Neutrophil (primary cell): ENCODE measurements at regions not wholly inside any gene's neighbourhood (a gene's known extent, or its start where the extent isn't known, plus 50 kb on each side); places are given as distances from the start of the nearest gene placed in this dataset.

Experiments used
- H3K27ac ChIP-seq: fragments of 200-600 bp; sonication (generic); 2 replicates; pipeline ENCODE4 v1.5.1; 2016; ENCODE audit warnings: mild to moderate bottlenecking, moderate library complexity
- H3K27me3 ChIP-seq: fragments of 200-600 bp; sonication (generic); 2 replicates; pipeline ENCODE4 v1.6.0; 2016; ENCODE audit warnings: mild to moderate bottlenecking
- H3K36me3 ChIP-seq: fragments of 200-600 bp; sonication (generic); 2 replicates; pipeline ENCODE4 v1.5.1; 2017
- H3K4me1 ChIP-seq, 2 experiments: fragments of 200-600 bp in 1 of 2; sonication (generic) in 1 of 2; 1 replicate in 1 of 2; 2 replicates in 1 of 2; pipeline versions ENCODE4 v1.5.1 to v1.6.1; 2013 to 2016; ENCODE audit warnings: low read depth in 1 of 2, low read length in 1 of 2, mild to moderate bottlenecking in 1 of 2, moderate library complexity in 1 of 2; ENCODE audit not compliant: control insufficient read depth in 1 of 2, insufficient read depth in 1 of 2
- H3K4me3 ChIP-seq, 2 experiments: fragments of 200-600 bp in 1 of 2; sonication (generic) in 1 of 2; 1 replicate in 1 of 2; 2 replicates in 1 of 2; pipeline ENCODE4 v1.5.1; 2013 to 2016; ENCODE audit warnings: low read depth in 1 of 2, low read length in 1 of 2, mild to moderate bottlenecking in 1 of 2, moderate library complexity in 1 of 2
- H3K9me3 ChIP-seq: fragments of 200-600 bp; sonication (generic); 2 replicates; pipeline ENCODE4 v1.5.1; 2016
- TF ChIP-seq, protein P1 (sequence below): fragments of 200-600 bp; sonication (generic); IDR thresholded peaks from 2 replicates; pipeline ENCODE4 v1.5.1; 2016; ENCODE audit warnings: antibody characterized with exemption

- TF ChIP-seq, protein P1, sequence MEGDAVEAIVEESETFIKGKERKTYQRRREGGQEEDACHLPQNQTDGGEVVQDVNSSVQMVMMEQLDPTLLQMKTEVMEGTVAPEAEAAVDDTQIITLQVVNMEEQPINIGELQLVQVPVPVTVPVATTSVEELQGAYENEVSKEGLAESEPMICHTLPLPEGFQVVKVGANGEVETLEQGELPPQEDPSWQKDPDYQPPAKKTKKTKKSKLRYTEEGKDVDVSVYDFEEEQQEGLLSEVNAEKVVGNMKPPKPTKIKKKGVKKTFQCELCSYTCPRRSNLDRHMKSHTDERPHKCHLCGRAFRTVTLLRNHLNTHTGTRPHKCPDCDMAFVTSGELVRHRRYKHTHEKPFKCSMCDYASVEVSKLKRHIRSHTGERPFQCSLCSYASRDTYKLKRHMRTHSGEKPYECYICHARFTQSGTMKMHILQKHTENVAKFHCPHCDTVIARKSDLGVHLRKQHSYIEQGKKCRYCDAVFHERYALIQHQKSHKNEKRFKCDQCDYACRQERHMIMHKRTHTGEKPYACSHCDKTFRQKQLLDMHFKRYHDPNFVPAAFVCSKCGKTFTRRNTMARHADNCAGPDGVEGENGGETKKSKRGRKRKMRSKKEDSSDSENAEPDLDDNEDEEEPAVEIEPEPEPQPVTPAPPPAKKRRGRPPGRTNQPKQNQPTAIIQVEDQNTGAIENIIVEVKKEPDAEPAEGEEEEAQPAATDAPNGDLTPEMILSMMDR: no peak
- Histone ChIP-seq H3K27me3 (no peaks in the 10 kb centered on the region), H3K27ac (no peak overlapping the region), H3K36me3 (no peaks in the 10 kb centered on the region), H3K4me3 (no peak overlapping the region), H3K4me1 (no peaks in the 10 kb centered on the region), H3K9me3 (no peaks in the 10 kb centered on the region)
Observed at GRCh38 chr1:112312315-112312714, 83.7 kb upstream of the CTTNBP2NL start.

DNA sequence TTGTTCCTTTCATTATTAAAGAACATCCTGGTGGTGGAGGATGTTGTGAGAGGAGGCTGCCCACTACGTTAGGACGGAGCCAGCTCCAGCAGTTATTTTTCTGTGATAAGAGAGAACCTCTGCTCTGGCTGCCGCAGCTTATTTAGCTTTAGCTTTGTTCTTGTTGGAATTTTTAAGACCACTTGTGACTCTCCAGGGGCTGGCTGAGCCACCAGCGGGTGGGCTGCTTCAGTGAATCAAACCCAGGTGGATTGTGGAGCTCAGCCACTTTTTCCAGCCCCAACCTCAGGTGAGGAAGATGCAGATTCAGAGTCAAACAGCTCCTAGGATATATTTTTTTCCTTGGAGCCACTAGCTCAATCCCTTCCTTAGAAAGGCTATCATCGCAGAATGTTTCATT, 83.1 kb upstream of the CTTNBP2NL start:
- H3K36me3 ChIP-seq: no peaks in the 10 kb centered on the region
- H3K27ac ChIP-seq: no peak overlapping the region
- H3K27me3 ChIP-seq: no peaks in the 10 kb centered on the region
- no peak overlapping the region for H3K4me3 ChIP-seq
- H3K9me3 ChIP-seq: no peaks in the 10 kb centered on the region
- H3K4me1 ChIP-seq: no peaks in the 10 kb centered on the region
- TF ChIP-seq, protein P1: no peak

DNA sequence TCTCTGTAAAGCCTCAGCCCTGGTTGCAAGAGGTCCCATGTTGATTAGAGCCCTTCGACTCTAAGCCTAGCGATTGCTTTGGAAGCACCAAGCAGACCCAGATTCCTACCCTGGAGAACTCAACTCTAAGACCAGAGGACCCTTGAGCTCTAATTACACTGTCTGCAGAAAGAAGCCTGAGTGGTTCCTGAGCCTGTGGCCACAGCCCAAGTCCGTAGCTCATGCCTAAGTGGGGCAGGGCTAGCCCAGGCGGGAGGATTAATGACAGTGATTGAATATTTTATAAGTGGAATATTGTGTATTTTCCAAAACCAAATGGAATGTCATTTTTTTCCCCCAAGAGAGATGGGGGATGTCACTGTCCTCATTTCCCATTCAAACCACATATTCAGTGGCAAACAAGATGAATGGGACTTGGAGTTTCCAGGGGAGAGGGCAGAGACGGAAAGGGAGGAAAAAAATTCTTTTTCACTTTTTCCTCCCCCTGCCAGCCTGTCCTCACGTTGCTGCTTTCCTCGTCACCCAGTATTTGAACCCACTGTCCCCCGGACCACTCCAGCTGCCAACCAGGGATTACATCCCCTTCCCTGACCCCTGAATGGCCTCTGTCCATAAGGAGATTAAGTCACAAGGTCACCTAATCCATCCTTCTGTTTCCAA, 79.6 kb upstream of the CTTNBP2NL start:
- Histone ChIP-seq H3K4me3 (no peak overlapping the region), H3K9me3 (no peaks in the 10 kb centered on the region), H3K4me1 (no peaks in the 10 kb centered on the region), H3K36me3 (no peaks in the 10 kb centered on the region), H3K27ac (no peak overlapping the region), H3K27me3 (peaks cover 2% of the 10 kb centered on the region)
- TF ChIP-seq, protein P1: no peak

- no peaks in the 10 kb centered on the region for H3K36me3 ChIP-seq
- H3K4me3 ChIP-seq: no peak overlapping the region
- peaks cover 7% of the 10 kb centered on the region for H3K27me3 ChIP-seq
- H3K9me3 ChIP-seq: no peaks in the 10 kb centered on the region
- H3K27ac ChIP-seq: no peak overlapping the region
- TF ChIP-seq, protein P1: no peak
- H3K4me1 ChIP-seq: no peaks in the 10 kb centered on the region
Observed at GRCh38 chr1:112317140-112317539, 78.9 kb upstream of the CTTNBP2NL start.

DNA sequence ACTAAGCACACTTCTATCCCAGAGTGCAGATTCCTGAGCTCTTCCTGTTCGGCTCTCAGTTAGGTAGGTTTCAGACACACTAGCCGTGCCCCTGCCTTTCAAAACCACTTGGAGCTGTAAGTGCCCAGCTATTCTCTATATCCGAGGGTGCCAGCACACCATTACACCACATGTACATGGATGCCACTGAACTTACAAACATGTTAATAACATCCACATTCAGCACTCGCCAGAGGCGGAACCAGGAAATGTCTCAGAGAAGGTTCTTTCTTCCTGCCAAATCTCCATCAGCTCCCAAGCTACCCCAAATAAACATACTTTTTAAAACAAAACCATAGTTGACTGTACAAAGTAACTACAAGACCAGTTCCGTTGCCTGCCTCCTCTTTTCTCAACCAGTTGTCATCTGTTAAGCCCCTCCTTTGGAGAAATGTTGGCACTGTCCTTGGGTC, 78.4 kb upstream of the CTTNBP2NL start:
- Histone ChIP-seq H3K27me3 (peaks cover 7% of the 10 kb centered on the region), H3K9me3 (no peaks in the 10 kb centered on the region), H3K4me3 (no peak overlapping the region)

More for the DNA sequence above, 78.4 kb upstream of the CTTNBP2NL start:
- Histone ChIP-seq H3K27ac (no peak overlapping the region), H3K36me3 (no peaks in the 10 kb centered on the region), H3K4me1 (no peaks in the 10 kb centered on the region)
- TF ChIP-seq, protein P1: no peak
